Common myeloid progenitor, CD34-positive (primary cell): ENCODE measurements at regions not wholly inside any gene's neighbourhood (a gene's known extent, or its start where the extent isn't known, plus 50 kb on each side); places are given as distances from the start of the nearest gene placed in this dataset.

Experiments
- CTCF ChIA-PET: fragments of 350-600 bp; sonication (Branson Sonifier 250); formaldehyde crosslinking; loops from one replicate; lab custom pipeline; 2021; ENCODE audit warnings: antibody characterized with exemption; lab: Charles Lee
- POLR2A ChIA-PET: fragments of 350-600 bp; sonication (Branson Sonifier 250); formaldehyde crosslinking; loops from one replicate; lab custom pipeline; 2021; ENCODE audit warnings: antibody characterized with exemption; lab: Charles Lee
- DNase-seq, 3 donors: peaks; one replicate each; pipeline versions ENCODE4 v3.0.0 to v3.0.0-alpha.2; 2013
- H3K27ac ChIP-seq, 2 experiments: 1 replicate in 1 of 2; 2 replicates in 1 of 2; pipeline ENCODE4 v1.7.0; 2013; ENCODE audit warnings: inconsistent platforms in 2 of 2, low read length in 2 of 2, mild to moderate bottlenecking in 2 of 2, low read depth in 1 of 2, moderate library complexity in 1 of 2; ENCODE audit not compliant: severe bottlenecking in 2 of 2, insufficient read depth in 1 of 2, poor library complexity in 1 of 2
- H3K27me3 ChIP-seq, 5 experiments: replicated peaks in 2 of 5; 1 replicate in 3 of 5; 2 replicates in 2 of 5; pipeline versions ENCODE4 v1.6.1 to v1.7.0; 2013; ENCODE audit warnings: low read length in 4 of 5, mild to moderate bottlenecking in 2 of 5, moderate library complexity in 2 of 5, inconsistent platforms in 1 of 5; ENCODE audit not compliant: insufficient read depth in 5 of 5, control insufficient read depth in 4 of 5
- H3K36me3 ChIP-seq, 4 experiments: 1 replicate in 2 of 4; 2 replicates in 2 of 4; pipeline versions ENCODE4 v1.6.1 to v1.7.0; 2013; ENCODE audit warnings: low read length in 3 of 4, control low read depth in 1 of 4, mild to moderate bottlenecking in 1 of 4; ENCODE audit not compliant: control insufficient read depth in 4 of 4, insufficient read depth in 4 of 4
- H3K4me1 ChIP-seq, 4 experiments: 1 replicate in 3 of 4; 2 replicates in 1 of 4; pipeline versions ENCODE4 v1.6.1 to v1.7.1; 2013; ENCODE audit warnings: low read length in 3 of 4, mild to moderate bottlenecking in 3 of 4, control low read depth in 1 of 4, inconsistent platforms in 1 of 4, moderate library complexity in 1 of 4; ENCODE audit not compliant: control insufficient read depth in 4 of 4, insufficient read depth in 4 of 4; ENCODE audit errors: control extremely low read depth in 1 of 4
- H3K4me3 ChIP-seq, 7 experiments: 1 replicate in 4 of 7; 2 replicates in 3 of 7; pipeline versions ENCODE4 v1.5.1 to v1.7.0; 2013; ENCODE audit warnings: mild to moderate bottlenecking in 7 of 7, low read length in 6 of 7, moderate library complexity in 6 of 7, inconsistent platforms in 2 of 7, low read depth in 2 of 7, control low read depth in 1 of 7; ENCODE audit not compliant: insufficient read depth in 4 of 7, control insufficient read depth in 1 of 7; ENCODE audit errors: extremely low read depth in 1 of 7
- H3K9me3 ChIP-seq, 5 experiments: 1 replicate in 4 of 5; 2 replicates in 1 of 5; pipeline versions ENCODE4 v1.6.1 to v1.7.1; 2013; ENCODE audit warnings: low read length in 4 of 5, mild to moderate bottlenecking in 2 of 5, inconsistent platforms in 1 of 5, low read depth in 1 of 5, moderate library complexity in 1 of 5; ENCODE audit not compliant: control insufficient read depth in 4 of 5, insufficient read depth in 2 of 5; ENCODE audit errors: control extremely low read depth in 1 of 5
- WGBS: methylation state at CpG from one replicate; pipeline ENCODE4 v1.1.5; 2013; ENCODE audit not compliant: insufficient coverage; 5-methylcytosine and 5-hydroxymethylcytosine counted together

GRCh38 chr10:91061608-91062007, 140.7 kb upstream of the ANKRD1 start:
- CTCF ChIA-PET, result interaction anchor here (0.9 kb wide), 1 partner anchor 9 kb away, joined by 3 read pairs; no protein-coding TSS in a partner anchor
- no peaks in the 10 kb centered on the region for H3K36me3 ChIP-seq
- WGBS, result 91% methylated on average over 1 of the region's 2 CpGs
- no peak for DNase-seq
- no peak overlapping the region for H3K4me3 ChIP-seq
- no peaks in the 10 kb centered on the region for H3K9me3 ChIP-seq
- POLR2A ChIA-PET, result no interaction called here
- H3K27ac ChIP-seq, result no peak overlapping the region
- H3K4me1 ChIP-seq, result no peaks in the 10 kb centered on the region
- no peaks in the 10 kb centered on the region for H3K27me3 ChIP-seq

DNA sequence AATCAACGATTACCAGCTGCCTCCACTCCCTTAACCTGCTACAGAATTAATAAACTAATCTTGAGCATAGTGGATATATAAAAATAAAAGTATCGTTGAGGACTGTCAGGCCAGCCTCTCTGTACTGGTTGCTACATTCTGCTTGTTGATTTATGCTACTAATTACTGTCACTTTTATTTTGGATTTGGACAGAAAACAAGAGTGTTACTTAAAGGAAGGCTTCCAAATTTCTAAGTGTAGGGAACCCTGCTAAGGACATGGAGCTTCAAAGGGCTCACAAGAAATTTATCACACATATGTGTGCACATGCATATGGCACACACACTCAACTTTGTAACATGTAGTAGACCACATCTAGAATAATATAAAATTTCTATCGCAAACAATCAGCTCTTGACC, 141.2 kb upstream of the ANKRD1 start:
- CTCF ChIA-PET, result no interaction called here
- POLR2A ChIA-PET, result no interaction called here
- H3K27me3 ChIP-seq, result no peaks in the 10 kb centered on the region
- H3K4me1 ChIP-seq, result no peaks in the 10 kb centered on the region
- H3K9me3 ChIP-seq, result no peaks in the 10 kb centered on the region
- no peaks in the 10 kb centered on the region for H3K36me3 ChIP-seq
- H3K4me3 ChIP-seq, result no peak overlapping the region
- no peak for DNase-seq
- no peak overlapping the region for H3K27ac ChIP-seq
- 100% methylated on average over 1 of the region's 3 CpGs for WGBS

DNA sequence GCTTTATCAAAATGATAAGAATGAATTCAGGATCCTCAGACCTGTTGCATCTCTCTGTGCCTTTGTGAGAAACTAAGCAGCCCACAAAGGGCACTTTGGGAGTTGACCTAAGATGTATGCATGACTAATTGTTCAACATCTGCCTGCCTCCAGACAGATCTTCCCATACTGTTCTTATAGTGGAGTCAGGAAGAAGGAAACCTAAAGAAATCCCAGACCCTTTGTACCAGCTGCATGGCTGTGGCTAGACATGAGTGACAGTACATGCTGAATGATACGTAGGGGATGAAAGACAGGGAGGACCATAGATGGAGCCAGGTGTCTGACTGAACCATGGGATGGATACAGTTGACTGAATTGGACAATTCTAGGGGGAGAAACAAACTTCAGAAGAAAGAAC, 148.7 kb upstream of the PCGF5 start:
- ChIA-PET CTCF (no interaction called here), POLR2A (no interaction called here)
- 50% methylated on average over 1 of the region's 1 CpG for WGBS
- H3K27ac ChIP-seq, result no peak overlapping the region
- peaks cover 0 to 2% (median 0%) of the 10 kb centered on the region in 5 experiments for H3K27me3 ChIP-seq
- no peak overlapping the region for H3K4me3 ChIP-seq
- no peak for DNase-seq
- H3K9me3 ChIP-seq, result peaks cover 0 to 3% (median 0%) of the 10 kb centered on the region in 5 experiments
- H3K36me3 ChIP-seq, result no peaks in the 10 kb centered on the region
- no peaks in the 10 kb centered on the region for H3K4me1 ChIP-seq

GRCh38 chr10:91073286-91073979, 147.0 kb upstream of the PCGF5 start:
- H3K9me3 ChIP-seq, result peaks cover 0 to 3% (median 0%) of the 10 kb centered on the region in 5 experiments
- peaks cover 0 to 5% (median 0%) of the 10 kb centered on the region in 5 experiments for H3K27me3 ChIP-seq
- H3K27ac ChIP-seq, result no peak overlapping the region
- WGBS, result 72% methylated on average over 3 of the region's 4 CpGs
- no peak for DNase-seq
- no peaks in the 10 kb centered on the region for H3K36me3 ChIP-seq
- no peak overlapping the region for H3K4me3 ChIP-seq
- ChIA-PET CTCF (no interaction called here), POLR2A (no interaction called here)
- H3K4me1 ChIP-seq, result no peaks in the 10 kb centered on the region

DNA sequence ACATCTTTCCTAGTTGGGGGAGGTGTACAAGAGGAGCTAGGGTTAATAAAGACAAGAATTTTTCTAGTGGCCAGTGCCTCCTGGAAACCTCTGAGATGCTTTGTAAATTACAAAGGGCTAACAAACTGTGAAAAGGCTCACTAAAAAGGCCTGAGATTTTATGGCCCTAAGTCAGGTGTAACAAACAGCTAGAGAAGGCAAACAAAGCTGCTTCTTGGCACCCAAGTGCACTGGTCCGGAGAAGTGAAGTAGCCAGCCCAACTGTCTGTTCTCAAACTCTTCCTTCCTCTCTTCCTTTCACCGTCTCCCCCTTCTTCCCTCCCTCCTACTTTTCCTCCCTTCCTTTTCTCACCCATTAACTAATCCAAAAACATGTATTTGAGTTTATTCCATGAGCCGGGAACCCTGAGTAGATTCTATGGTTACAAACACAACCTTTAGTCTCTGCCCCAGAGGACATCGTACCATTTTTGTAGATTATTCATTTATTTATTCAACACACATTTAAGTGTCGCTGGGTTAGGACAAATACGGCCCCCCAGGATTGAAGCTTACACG, 143.4 kb upstream of the PCGF5 start:
- Histone ChIP-seq H3K36me3 (no peaks in the 10 kb centered on the region), H3K27ac (no peak overlapping the region), H3K4me1 (no peaks in the 10 kb centered on the region), H3K27me3 (peaks cover 0 to 9% (median 2%) of the 10 kb centered on the region in 5 experiments), H3K9me3 (peaks cover 0 to 3% (median 0%) of the 10 kb centered on the region in 5 experiments), H3K4me3 (no peak overlapping the region)
- 92% methylated on average over 5 of the region's 7 CpGs for WGBS
- ChIA-PET CTCF (interaction anchor here (0.7 kb wide), 1 partner anchor 12 kb away, joined by 3 read pairs; no protein-coding TSS in a partner anchor), POLR2A (no interaction called here)
- no peak for DNase-seq

GRCh38 chr10:91077549-91078071, 142.9 kb upstream of the PCGF5 start:
- CTCF ChIA-PET, result no interaction called here
- H3K27ac ChIP-seq, result no peak overlapping the region
- 82% methylated on average over 8 of the region's 8 CpGs for WGBS

GRCh38 chr10:91080776-91081175, 139.7 kb upstream of the PCGF5 start:
- Histone ChIP-seq H3K4me1 (no peaks in the 10 kb centered on the region), H3K27me3 (peaks cover 0 to 7% (median 2%) of the 10 kb centered on the region in 5 experiments), H3K9me3 (peaks cover 0 to 3% (median 0%) of the 10 kb centered on the region in 5 experiments), H3K36me3 (no peaks in the 10 kb centered on the region), H3K27ac (no peak overlapping the region), H3K4me3 (no peak overlapping the region)
- 83% methylated on average over 1 of the region's 1 CpG for WGBS
- CTCF ChIA-PET, result no interaction called here
- no peak for DNase-seq
- POLR2A ChIA-PET, result no interaction called here

More at GRCh38 chr10:91077549-91078071, 142.9 kb upstream of the PCGF5 start:
- Histone ChIP-seq H3K9me3 (peaks cover 0 to 3% (median 0%) of the 10 kb centered on the region in 5 experiments), H3K36me3 (no peaks in the 10 kb centered on the region), H3K4me1 (no peaks in the 10 kb centered on the region), H3K27me3 (peaks cover 0 to 9% (median 2%) of the 10 kb centered on the region in 5 experiments), H3K4me3 (no peak overlapping the region)
- DNase-seq, result no peak
- POLR2A ChIA-PET, result no interaction called here
